ENCODE measurements at regions not wholly inside any gene's neighbourhood (a gene's known extent, or its start where the extent isn't known, plus 50 kb on each side); places are given as distances from the start of the nearest gene placed in this dataset.

DNA sequence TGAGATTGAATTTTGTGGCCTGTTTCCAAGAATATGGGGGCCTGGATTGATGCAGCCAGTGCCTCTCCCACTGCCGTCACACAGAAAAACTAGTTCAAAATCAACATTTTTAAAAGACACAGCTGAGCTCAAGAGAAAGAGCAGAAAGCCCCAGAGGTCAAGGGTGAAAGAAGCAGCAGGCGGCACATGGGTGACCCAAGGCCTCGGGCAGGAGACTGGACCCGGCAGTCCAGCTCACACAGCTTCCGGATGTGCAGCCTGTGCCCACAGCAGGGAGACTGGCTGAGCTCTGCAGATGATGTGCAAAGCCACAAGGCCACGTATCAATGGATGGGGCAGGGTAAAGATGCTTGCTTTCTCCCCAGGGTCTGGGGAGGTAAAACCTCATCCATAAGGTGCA lies 50.4 kb upstream of the RNF32 start:
- Mint-ChIP-seq H3K9me3 (peaks cover 9% of the 10 kb centered on the region), H3K4me1 (ENCODE audit: low read depth) (no peaks in the 10 kb centered on the region), H3K36me3 (ENCODE audit: low read depth) (no peaks in the 10 kb centered on the region), H3K27me3 (peaks cover 10% of the 10 kb centered on the region), H3K4me3 (no peak overlapping the region), H3K27ac (no peak overlapping the region)
- intact Hi-C loops (cut with micrococcal nuclease), result no loop called here
- POLR2A ChIA-PET, result no interaction called here
- CTCF ChIA-PET, result no interaction called here
- no peak for DNase-seq
- TF ChIP-seq, protein P1, sequence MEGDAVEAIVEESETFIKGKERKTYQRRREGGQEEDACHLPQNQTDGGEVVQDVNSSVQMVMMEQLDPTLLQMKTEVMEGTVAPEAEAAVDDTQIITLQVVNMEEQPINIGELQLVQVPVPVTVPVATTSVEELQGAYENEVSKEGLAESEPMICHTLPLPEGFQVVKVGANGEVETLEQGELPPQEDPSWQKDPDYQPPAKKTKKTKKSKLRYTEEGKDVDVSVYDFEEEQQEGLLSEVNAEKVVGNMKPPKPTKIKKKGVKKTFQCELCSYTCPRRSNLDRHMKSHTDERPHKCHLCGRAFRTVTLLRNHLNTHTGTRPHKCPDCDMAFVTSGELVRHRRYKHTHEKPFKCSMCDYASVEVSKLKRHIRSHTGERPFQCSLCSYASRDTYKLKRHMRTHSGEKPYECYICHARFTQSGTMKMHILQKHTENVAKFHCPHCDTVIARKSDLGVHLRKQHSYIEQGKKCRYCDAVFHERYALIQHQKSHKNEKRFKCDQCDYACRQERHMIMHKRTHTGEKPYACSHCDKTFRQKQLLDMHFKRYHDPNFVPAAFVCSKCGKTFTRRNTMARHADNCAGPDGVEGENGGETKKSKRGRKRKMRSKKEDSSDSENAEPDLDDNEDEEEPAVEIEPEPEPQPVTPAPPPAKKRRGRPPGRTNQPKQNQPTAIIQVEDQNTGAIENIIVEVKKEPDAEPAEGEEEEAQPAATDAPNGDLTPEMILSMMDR (IDR thresholded peaks at IDR 0.05), result no peak
- ATAC-seq, result no peak

- H3K27me3 Mint-ChIP-seq, result peaks cover 8% of the 10 kb centered on the region
- no peaks in the 10 kb centered on the region for H3K4me1 Mint-ChIP-seq (ENCODE audit: low read depth)
- CTCF ChIA-PET, result no interaction called here
- POLR2A ChIA-PET, result no interaction called here
- ATAC-seq, result no peak
- peaks cover 9% of the 10 kb centered on the region for H3K9me3 Mint-ChIP-seq
- H3K27ac Mint-ChIP-seq, result no peak overlapping the region
- intact Hi-C loops (cut with micrococcal nuclease), result no loop called here
- no peak for DNase-seq
- H3K36me3 Mint-ChIP-seq (ENCODE audit: low read depth), result no peaks in the 10 kb centered on the region
- TF ChIP-seq, protein P1 (IDR thresholded peaks at IDR 0.05), result no peak
- no peak overlapping the region for H3K4me3 Mint-ChIP-seq
These were observed 50.8 kb upstream of the RNF32 start for GRCh38 chr7:156589808-156590207.

GRCh38 chr7:156585926-156586325 lies 54.6 kb upstream of the RNF32 start:
- CTCF ChIA-PET, result interaction anchor here (1.0 kb wide), 1 partner anchor 12 kb away, joined by 3 read pairs; no protein-coding TSS in a partner anchor
- Mint-ChIP-seq H3K36me3 (ENCODE audit: low read depth) (no peaks in the 10 kb centered on the region), H3K4me1 (ENCODE audit: low read depth) (no peaks in the 10 kb centered on the region)

DNA sequence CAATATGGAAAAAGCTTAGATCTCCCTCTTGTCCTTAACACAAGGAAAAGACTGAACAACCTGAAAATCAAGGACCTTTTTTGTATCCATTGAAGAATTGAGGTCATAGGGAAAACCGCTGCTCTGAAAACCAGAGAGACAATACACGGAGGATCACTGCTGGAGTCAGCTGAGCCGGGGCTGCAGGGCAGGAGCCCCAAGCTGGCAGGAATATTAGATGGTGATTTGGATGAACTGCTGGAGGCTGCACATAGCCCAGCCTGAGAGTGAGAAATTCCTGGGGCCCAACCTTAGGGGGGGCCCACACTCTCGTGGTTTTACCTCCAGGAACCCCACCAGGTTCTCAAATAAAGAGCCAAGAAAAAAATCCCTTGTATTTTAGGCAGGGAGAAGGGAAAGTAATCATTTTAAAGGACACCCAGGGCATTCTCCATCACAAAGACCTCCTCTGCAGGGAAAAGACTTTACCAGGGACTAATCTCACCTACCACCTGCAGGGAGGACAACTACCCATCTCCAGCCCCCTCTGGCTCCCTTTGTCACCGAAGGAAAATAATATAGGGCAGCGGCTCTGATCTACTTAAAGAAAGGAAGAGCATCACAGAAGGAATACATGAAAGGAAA lies 55.4 kb upstream of the RNF32 start:
- ATAC-seq, result no peak
- no peaks in the 10 kb centered on the region for H3K36me3 Mint-ChIP-seq (ENCODE audit: low read depth)
- no peak overlapping the region for H3K4me3 Mint-ChIP-seq
- ChIA-PET CTCF (no interaction called here), POLR2A (no interaction called here)
- no peak for DNase-seq
- H3K27me3 Mint-ChIP-seq, result peaks cover 2% of the 10 kb centered on the region
- TF ChIP-seq, protein P1 (IDR thresholded peaks at IDR 0.05), result no peak
- H3K9me3 Mint-ChIP-seq, result no peaks in the 10 kb centered on the region
- H3K27ac Mint-ChIP-seq, result no peak overlapping the region
- H3K4me1 Mint-ChIP-seq (ENCODE audit: low read depth), result no peaks in the 10 kb centered on the region
- intact Hi-C loops (cut with micrococcal nuclease), result no loop called here

More at GRCh38 chr7:156585926-156586325, 54.6 kb upstream of the RNF32 start:
- no peak for DNase-seq
- POLR2A ChIA-PET, result no interaction called here
- no peak overlapping the region for H3K27ac Mint-ChIP-seq
- peaks cover 2% of the 10 kb centered on the region for H3K27me3 Mint-ChIP-seq
- H3K9me3 Mint-ChIP-seq, result no peaks in the 10 kb centered on the region
- TF ChIP-seq, protein P1 (IDR thresholded peaks at IDR 0.05), result no peak
- intact Hi-C loops (cut with micrococcal nuclease), result no loop called here
- no peak for ATAC-seq
- no peak overlapping the region for H3K4me3 Mint-ChIP-seq

- CTCF ChIA-PET, result no interaction called here
These were observed 57.9 kb upstream of the RNF32 start for GRCh38 chr7:156582591-156583123.

More at GRCh38 chr7:156582591-156583123, 57.9 kb upstream of the RNF32 start:
- H3K27me3 Mint-ChIP-seq, result peaks cover 2% of the 10 kb centered on the region
- POLR2A ChIA-PET, result no interaction called here
- no peaks in the 10 kb centered on the region for H3K4me1 Mint-ChIP-seq (ENCODE audit: low read depth)
- H3K9me3 Mint-ChIP-seq, result no peaks in the 10 kb centered on the region
- DNase-seq (no peak), ATAC-seq (no peak)
- H3K36me3 Mint-ChIP-seq (ENCODE audit: low read depth), result no peaks in the 10 kb centered on the region
- H3K4me3 Mint-ChIP-seq, result no peak overlapping the region
- H3K27ac Mint-ChIP-seq, result no peak overlapping the region
- TF ChIP-seq, protein P1 (IDR thresholded peaks at IDR 0.05), result no peak
- intact Hi-C loops (cut with micrococcal nuclease), result no loop called here
